ENCODE measurements at regions not wholly inside any gene's neighbourhood (a gene's known extent, or its start where the extent isn't known, plus 50 kb on each side); places are given as distances from the start of the nearest gene placed in this dataset.

- Histone ChIP-seq H3K79me1 (ENCODE audit: low read depth, low read length) (no peaks in the 10 kb centered on the region), H2AK5ac (ENCODE audit: low read depth, low read length) (no peak overlapping the region), H3K79me2 (ENCODE audit: control insufficient read depth in 1 of 2, insufficient read depth in 2 of 2, low read length in 2 of 2) (no peaks in the 10 kb centered on the region), H3K23ac (ENCODE audit: insufficient read length) (no peak overlapping the region), H3K56ac (replicated peaks; ENCODE audit: insufficient read length, low read depth, low read length) (no peak overlapping the region), H3K4me2 (ENCODE audit: insufficient read depth in 1 of 2, low read depth in 2 of 2, low read length in 2 of 2) (no peak overlapping the region), H2BK20ac (ENCODE audit: low read length) (no peak overlapping the region), H2BK12ac (ENCODE audit: low read depth, low read length) (no peak overlapping the region), H2AFZ (ENCODE audit: low read length) (no peak overlapping the region), H3K18ac (ENCODE audit: extremely low read depth, low read length) (no peak overlapping the region), H3K4ac (replicated peaks; ENCODE audit: insufficient read length, low read depth, low read length) (no peak overlapping the region), H4K91ac (replicated peaks; ENCODE audit: insufficient read length, low read length) (no peak overlapping the region), H3K36me3 (ENCODE audit: control insufficient read depth in 2 of 4, insufficient read depth in 4 of 4, low read length in 3 of 4) (no peaks in the 10 kb centered on the region), H3K4me1 (replicated peaks in 1 of 4; ENCODE audit: control insufficient read depth in 3 of 4, insufficient read depth in 4 of 4, low read length in 3 of 4) (no peaks in the 10 kb centered on the region), H3K27me3 (replicated peaks in 1 of 4; ENCODE audit: control insufficient read depth in 3 of 4, extremely low read depth in 1 of 4, insufficient read depth in 3 of 4, low read length in 3 of 4) (no peaks in the 10 kb centered on the region), H2BK15ac (ENCODE audit: low read length) (no peak overlapping the region), H3K4me3 (ENCODE audit: extremely low read depth in 1 of 4, insufficient read depth in 2 of 4, low read depth in 3 of 4, low read length in 4 of 4) (no peak overlapping the region), H2BK5ac (ENCODE audit: low read depth, low read length) (no peak overlapping the region), H4K8ac (ENCODE audit: extremely low read depth, insufficient read depth, low read length) (no peak overlapping the region), H3K23me2 (ENCODE audit: low read depth, low read length) (no peaks in the 10 kb centered on the region), H3K9ac (replicated peaks in 1 of 4; ENCODE audit: extremely low read depth in 1 of 4, low read depth in 3 of 4, low read length in 3 of 4) (no peak overlapping the region), H3K14ac (ENCODE audit: insufficient read length) (no peak overlapping the region), H4K20me1 (replicated peaks in 1 of 2; ENCODE audit: control insufficient read depth in 1 of 2, insufficient read depth in 2 of 2, low read length in 2 of 2) (no peaks in the 10 kb centered on the region), H4K5ac (ENCODE audit: insufficient read length, low read depth, low read length) (no peak overlapping the region), H2BK120ac (replicated peaks; ENCODE audit: low read depth, low read length) (no peak overlapping the region), H3K27ac (ENCODE audit: low read depth, low read length) (no peak overlapping the region), H3K9me3 (ENCODE audit: insufficient read depth in 2 of 2, low read depth in 1 of 2, low read length in 1 of 2) (no peaks in the 10 kb centered on the region)
- FAIRE-seq (no peak), DNase-seq (ENCODE audit: low read depth in 1 of 2, low spot score in 2 of 2) (no peak)
- ChIA-PET POLR2A (ENCODE audit: partially characterized antibody) (no interaction called here), CTCF (ENCODE audit: partially characterized antibody) (interaction anchor here (0.6 kb wide), 1 partner anchor 1777 kb away, joined by 3 read pairs; no protein-coding TSS in a partner anchor)
- WGBS, 2 experiments (ENCODE audit: extremely low coverage in 1 of 2, insufficient coverage in 1 of 2, insufficient read length in 1 of 2, insufficient replicate concordance in 2 of 2, low coverage in 1 of 2, low lambda C conversion rate in 2 of 2, missing lambda C conversion rate in 1 of 2), result 86% methylated on average over 3 of the region's 3 CpGs; no CpG with 5 or more reads in 1 of the 2 experiments
- TF ChIP-seq SP2 (IDR thresholded peaks at IDR 0.05; ENCODE audit: low read length), result no peak
- TF ChIP-seq ATF3 (IDR thresholded peaks at IDR 0.05; ENCODE audit: insufficient read depth, low read depth, low read length), result no peak
- no peak for TF ChIP-seq YY1 (IDR thresholded peaks at IDR 0.05; ENCODE audit: low read depth, low read length)
- TF ChIP-seq CBX5 (IDR thresholded peaks at IDR 0.05; ENCODE audit: low read depth, low read length), result no peak
- TF ChIP-seq RXRA (IDR thresholded peaks at IDR 0.05; ENCODE audit: insufficient read depth, low read depth, low read length), result no peak
- TF ChIP-seq HDAC6 (IDR thresholded peaks at IDR 0.05; ENCODE audit: low read depth, low read length), result no peak
- no peak for TF ChIP-seq BACH1 (IDR thresholded peaks at IDR 0.05; ENCODE audit: low read length)
- TF ChIP-seq POLR2AphosphoS5 (IDR thresholded peaks at IDR 0.05; ENCODE audit: low read depth, low read length), result no peak
- no peak for TF ChIP-seq FOSL1 (IDR thresholded peaks at IDR 0.05; ENCODE audit: insufficient read depth, low read depth, low read length)
- TF ChIP-seq POU5F1 (IDR thresholded peaks at IDR 0.05; ENCODE audit: low read depth, low read length), result no peak
Observed at GRCh38 chr13:104968876-104969275, 1566.6 kb downstream of the EFNB2 start.
